PFSK-1 (cell line): ENCODE measurements at regions not wholly inside any gene's neighbourhood (a gene's known extent, or its start where the extent isn't known, plus 50 kb on each side); places are given as distances from the start of the nearest gene placed in this dataset.

Experiments used
- FOXP2 ChIP-seq: optimal IDR thresholded peaks from 2 replicates; pipeline ENCODE3; 2011; ENCODE audit warnings: borderline replicate concordance, control low read depth, inconsistent platforms; ENCODE audit not compliant: insufficient read depth; ENCODE audit errors: extremely low read length, extremely low read depth
- POLR2AphosphoS5 ChIP-seq: IDR thresholded peaks from 2 replicates; pipeline ENCODE4 v1.6.1; 2012; ENCODE audit warnings: low read depth, mild to moderate bottlenecking, control low read depth, low read length, moderate library complexity
- SIN3A ChIP-seq: IDR thresholded peaks from 2 replicates; pipeline ENCODE4 v1.6.1; 2012; ENCODE audit warnings: mild to moderate bottlenecking, low read length, moderate library complexity, borderline replicate concordance; ENCODE audit not compliant: insufficient read depth
- TAF1 ChIP-seq: IDR thresholded peaks from 2 replicates; pipeline ENCODE4 v1.6.1; 2012; ENCODE audit warnings: low read length, control low read depth, borderline replicate concordance; ENCODE audit not compliant: insufficient read depth
- TF ChIP-seq, protein P1 (sequence below), 2 experiments: IDR thresholded peaks; 2 replicates each; pipeline versions ENCODE4 v1.6.1 to v1.8.0; 2011 to 2012; ENCODE audit warnings: low read depth in 2 of 2, low read length in 2 of 2, control low read depth in 1 of 2, inconsistent platforms in 1 of 2, mild to moderate bottlenecking in 1 of 2, moderate library complexity in 1 of 2; ENCODE audit not compliant: insufficient read depth in 1 of 2

- TF ChIP-seq, protein P1, sequence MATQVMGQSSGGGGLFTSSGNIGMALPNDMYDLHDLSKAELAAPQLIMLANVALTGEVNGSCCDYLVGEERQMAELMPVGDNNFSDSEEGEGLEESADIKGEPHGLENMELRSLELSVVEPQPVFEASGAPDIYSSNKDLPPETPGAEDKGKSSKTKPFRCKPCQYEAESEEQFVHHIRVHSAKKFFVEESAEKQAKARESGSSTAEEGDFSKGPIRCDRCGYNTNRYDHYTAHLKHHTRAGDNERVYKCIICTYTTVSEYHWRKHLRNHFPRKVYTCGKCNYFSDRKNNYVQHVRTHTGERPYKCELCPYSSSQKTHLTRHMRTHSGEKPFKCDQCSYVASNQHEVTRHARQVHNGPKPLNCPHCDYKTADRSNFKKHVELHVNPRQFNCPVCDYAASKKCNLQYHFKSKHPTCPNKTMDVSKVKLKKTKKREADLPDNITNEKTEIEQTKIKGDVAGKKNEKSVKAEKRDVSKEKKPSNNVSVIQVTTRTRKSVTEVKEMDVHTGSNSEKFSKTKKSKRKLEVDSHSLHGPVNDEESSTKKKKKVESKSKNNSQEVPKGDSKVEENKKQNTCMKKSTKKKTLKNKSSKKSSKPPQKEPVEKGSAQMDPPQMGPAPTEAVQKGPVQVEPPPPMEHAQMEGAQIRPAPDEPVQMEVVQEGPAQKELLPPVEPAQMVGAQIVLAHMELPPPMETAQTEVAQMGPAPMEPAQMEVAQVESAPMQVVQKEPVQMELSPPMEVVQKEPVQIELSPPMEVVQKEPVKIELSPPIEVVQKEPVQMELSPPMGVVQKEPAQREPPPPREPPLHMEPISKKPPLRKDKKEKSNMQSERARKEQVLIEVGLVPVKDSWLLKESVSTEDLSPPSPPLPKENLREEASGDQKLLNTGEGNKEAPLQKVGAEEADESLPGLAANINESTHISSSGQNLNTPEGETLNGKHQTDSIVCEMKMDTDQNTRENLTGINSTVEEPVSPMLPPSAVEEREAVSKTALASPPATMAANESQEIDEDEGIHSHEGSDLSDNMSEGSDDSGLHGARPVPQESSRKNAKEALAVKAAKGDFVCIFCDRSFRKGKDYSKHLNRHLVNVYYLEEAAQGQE (IDR thresholded peaks at IDR 0.05; ENCODE audit: insufficient read depth in 1 of 2, low read depth in 2 of 2, low read length in 2 of 2) = no peak
- TF ChIP-seq POLR2AphosphoS5 = no peak
- no peak for TF ChIP-seq SIN3A
- TF ChIP-seq TAF1 = no peak
- TF ChIP-seq FOXP2 = no peak
These were observed 423.1 kb downstream of the MAFB start for GRCh38 chr20:40265825-40266533.

GRCh38 chr20:40262219-40262618 is 426.8 kb downstream of the MAFB start:
- no peak for TF ChIP-seq TAF1
- TF ChIP-seq SIN3A = no peak
- TF ChIP-seq FOXP2 = no peak
- no peak for TF ChIP-seq POLR2AphosphoS5
- TF ChIP-seq, protein P1 (IDR thresholded peaks at IDR 0.05; ENCODE audit: insufficient read depth in 1 of 2, low read depth in 2 of 2, low read length in 2 of 2) = no peak; a peak in 1 of 4 replicates

DNA sequence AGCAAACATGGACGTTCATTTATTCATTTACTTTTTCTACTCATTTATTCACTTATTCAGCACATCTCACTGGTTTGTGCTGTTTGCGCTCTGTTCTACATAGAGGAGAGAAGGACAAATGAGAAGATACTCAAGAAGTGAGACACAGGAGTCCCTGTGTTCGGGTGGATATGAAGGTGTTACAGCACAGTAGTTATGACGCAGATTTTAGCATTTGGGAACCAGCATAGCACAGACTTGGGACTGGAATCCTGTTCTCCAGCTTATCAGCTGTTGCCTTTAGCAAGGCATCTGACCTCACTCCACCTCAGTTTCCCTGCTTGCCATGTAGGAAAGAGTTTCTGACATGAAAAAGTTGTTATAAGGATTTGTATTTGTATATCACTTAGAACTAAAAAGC is 430.1 kb downstream of the MAFB start:
- TF ChIP-seq SIN3A = no peak
- no peak for TF ChIP-seq TAF1
- TF ChIP-seq, protein P1 (IDR thresholded peaks at IDR 0.05; ENCODE audit: insufficient read depth in 1 of 2, low read depth in 2 of 2, low read length in 2 of 2) = no peak
- no peak for TF ChIP-seq POLR2AphosphoS5
- TF ChIP-seq FOXP2 = no peak

DNA sequence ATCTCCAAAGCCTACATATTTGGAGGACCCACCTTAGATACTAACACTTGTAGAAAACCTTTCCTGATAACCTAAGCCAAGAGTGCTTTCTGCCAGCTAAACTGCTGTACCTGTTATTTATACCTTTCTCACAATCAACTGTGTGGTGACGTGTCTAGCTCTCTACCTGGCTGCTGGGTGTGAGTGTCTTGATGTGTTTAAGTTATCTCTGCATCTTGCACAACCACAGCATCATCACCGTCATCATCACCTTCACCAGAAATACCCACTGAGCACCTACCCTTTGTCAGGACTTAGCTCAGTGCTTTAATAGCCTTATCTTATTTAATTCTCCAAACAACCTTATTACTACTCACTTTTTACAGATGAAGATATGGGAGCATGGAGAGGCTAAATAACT is 431.3 kb downstream of the MAFB start:
- TF ChIP-seq SIN3A (no peak), TAF1 (no peak), POLR2AphosphoS5 (no peak), FOXP2 (no peak)
- TF ChIP-seq, protein P1 (IDR thresholded peaks at IDR 0.05; ENCODE audit: insufficient read depth in 1 of 2, low read depth in 2 of 2, low read length in 2 of 2) = no peak

GRCh38 chr20:40255365-40255764 is 433.7 kb downstream of the MAFB start:
- TF ChIP-seq TAF1 = no peak
- no peak for TF ChIP-seq SIN3A
- no peak for TF ChIP-seq FOXP2
- TF ChIP-seq, protein P1 (IDR thresholded peaks at IDR 0.05; ENCODE audit: insufficient read depth in 1 of 2, low read depth in 2 of 2, low read length in 2 of 2) = no peak
- no peak for TF ChIP-seq POLR2AphosphoS5
